ENCODE measurements at regions not wholly inside any gene's neighbourhood (a gene's known extent, or its start where the extent isn't known, plus 50 kb on each side); places are given as distances from the start of the nearest gene placed in this dataset.

DNA sequence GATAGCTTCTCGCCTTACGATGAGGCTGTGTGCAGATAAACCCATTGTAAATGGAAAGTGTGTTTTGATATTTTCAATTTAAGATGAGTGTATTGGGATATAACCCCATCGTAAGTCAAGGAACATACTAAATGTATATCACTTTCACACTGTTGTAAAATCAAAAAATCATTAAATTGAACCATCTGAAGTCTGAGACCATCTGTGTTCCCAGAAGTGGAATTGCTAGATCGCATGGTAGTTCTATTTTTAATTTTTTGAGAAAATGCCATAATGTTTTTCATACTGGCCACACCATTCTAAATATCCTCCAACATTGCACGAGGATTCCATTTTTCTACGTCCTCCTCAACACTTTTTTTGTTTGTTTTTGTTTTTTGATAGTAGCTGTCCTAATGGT is 209.1 kb upstream of the MTPN start:
- no peaks in the 10 kb centered on the region for H3K36me3 ChIP-seq (ENCODE audit: control insufficient read depth in 2 of 3, insufficient read depth in 3 of 3, low read length in 3 of 3)
- H3K27ac Mint-ChIP-seq: no peak overlapping the region

DNA sequence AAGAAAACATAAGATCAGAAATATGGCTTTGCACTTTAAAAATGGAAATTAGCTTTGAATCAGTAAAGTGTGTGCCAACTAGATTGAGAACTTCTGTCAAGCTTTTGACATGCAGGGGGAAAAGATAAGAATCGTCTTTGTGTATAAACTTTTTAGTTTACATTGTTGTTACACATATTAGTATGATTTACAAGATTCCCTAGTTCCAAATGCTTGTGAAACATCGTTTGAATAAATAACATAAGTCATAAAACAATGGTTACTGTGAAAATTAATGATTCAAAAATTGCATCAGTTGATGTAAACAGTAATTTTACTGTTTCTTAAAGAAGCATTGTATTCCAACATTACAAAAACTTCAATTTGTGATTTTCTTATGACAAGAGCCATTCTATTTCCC is 207.6 kb upstream of the MTPN start:
- H3K36me3 Mint-ChIP-seq: peaks cover 0 to 14% (median 0%) of the 10 kb centered on the region in 5 donors
- H3K27ac Mint-ChIP-seq: no peak overlapping the region
- Histone ChIP-seq H3K4me1 (ENCODE audit: control insufficient read depth in 2 of 2, insufficient read depth in 2 of 2, low read length in 2 of 2) (no peaks in the 10 kb centered on the region), H3K36me3 (ENCODE audit: control insufficient read depth in 2 of 3, insufficient read depth in 3 of 3, low read length in 3 of 3) (no peaks in the 10 kb centered on the region), H3K27ac (ENCODE audit: low read depth, low read length) (no peak overlapping the region), H3K9me3 (ENCODE audit: control insufficient read depth in 2 of 3, low read length in 3 of 3) (no peaks in the 10 kb centered on the region), H3K4me3 (ENCODE audit: low read length) (no peak overlapping the region), H3K27me3 (ENCODE audit: control insufficient read depth in 2 of 2, insufficient read depth in 2 of 2, low read length in 2 of 2) (no peaks in the 10 kb centered on the region)
- DNase-seq (no peak), ATAC-seq (no peak)
- H3K27me3 Mint-ChIP-seq: no peaks in the 10 kb centered on the region
- ChIA-PET POLR2A (no interaction called here), CTCF (no interaction called here)
- H3K4me1 Mint-ChIP-seq: peaks cover 0 to 10% (median 0%) of the 10 kb centered on the region in 7 donors
- peaks cover 0 to 11% (median 0%) of the 10 kb centered on the region in 11 donors for H3K9me3 Mint-ChIP-seq
- intact Hi-C loops (cut with micrococcal nuclease): no loop called here
- H3K4me3 Mint-ChIP-seq: no peak overlapping the region

More for the DNA sequence above, 209.1 kb upstream of the MTPN start:
- no peaks in the 10 kb centered on the region for H3K4me1 ChIP-seq (ENCODE audit: control insufficient read depth in 2 of 2, insufficient read depth in 2 of 2, low read length in 2 of 2)
- no peaks in the 10 kb centered on the region for H3K27me3 ChIP-seq (ENCODE audit: control insufficient read depth in 2 of 2, insufficient read depth in 2 of 2, low read length in 2 of 2)
- ATAC-seq (no peak), DNase-seq (no peak)
- H3K4me3 ChIP-seq (ENCODE audit: low read length): no peak overlapping the region
- peaks cover 0 to 14% (median 0%) of the 10 kb centered on the region in 5 donors for H3K36me3 Mint-ChIP-seq
- intact Hi-C loops (cut with micrococcal nuclease): no loop called here
- H3K9me3 ChIP-seq (ENCODE audit: control insufficient read depth in 2 of 3, low read length in 3 of 3): no peaks in the 10 kb centered on the region
- H3K27ac ChIP-seq (ENCODE audit: low read depth, low read length): no peak overlapping the region
- ChIA-PET POLR2A (no interaction called here), CTCF (no interaction called here)
- H3K4me1 Mint-ChIP-seq: peaks cover 0 to 1% (median 0%) of the 10 kb centered on the region in 7 donors
- no peaks in the 10 kb centered on the region for H3K27me3 Mint-ChIP-seq
- no peak overlapping the region for H3K4me3 Mint-ChIP-seq
- H3K9me3 Mint-ChIP-seq: peaks cover 0 to 11% (median 0%) of the 10 kb centered on the region in 11 donors

DNA sequence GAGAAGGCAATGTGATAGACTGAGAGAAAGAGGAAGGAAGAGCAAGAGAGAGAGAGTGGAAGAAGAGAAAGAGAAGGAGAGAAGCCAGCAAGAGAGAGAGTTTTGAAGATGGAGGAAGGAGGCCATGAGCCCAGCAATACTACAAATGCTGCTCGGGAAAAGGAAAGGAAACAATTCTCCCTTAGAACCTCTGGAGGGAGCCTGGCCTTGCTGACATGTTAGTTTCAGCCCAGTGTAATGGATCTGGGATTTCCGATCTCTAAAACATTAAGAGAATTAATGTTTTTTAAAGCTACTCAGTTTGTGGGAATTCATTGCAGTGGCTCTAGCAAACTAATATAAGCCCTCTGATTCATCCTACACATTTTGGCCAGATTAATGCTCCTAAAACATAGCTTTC is 206.8 kb upstream of the MTPN start:
- H3K9me3 ChIP-seq (ENCODE audit: control insufficient read depth in 2 of 3, low read length in 3 of 3): no peaks in the 10 kb centered on the region
- Mint-ChIP-seq H3K27ac (no peak overlapping the region), H3K9me3 (peaks cover 0 to 11% (median 0%) of the 10 kb centered on the region in 11 donors), H3K27me3 (no peaks in the 10 kb centered on the region), H3K4me3 (no peak overlapping the region), H3K36me3 (peaks cover 0 to 14% (median 0%) of the 10 kb centered on the region in 5 donors), H3K4me1 (peaks cover 0 to 18% (median 3%) of the 10 kb centered on the region in 7 donors)
- CTCF ChIA-PET: interaction anchor here (0.6 kb wide), 1 partner anchor 16 kb away, joined by 3 read pairs; no protein-coding TSS in a partner anchor
- H3K36me3 ChIP-seq (ENCODE audit: control insufficient read depth in 2 of 3, insufficient read depth in 3 of 3, low read length in 3 of 3): no peaks in the 10 kb centered on the region
- DNase-seq (no peak), ATAC-seq (no peak)
- intact Hi-C loops (cut with micrococcal nuclease): no loop called here
- no peaks in the 10 kb centered on the region for H3K4me1 ChIP-seq (ENCODE audit: control insufficient read depth in 2 of 2, insufficient read depth in 2 of 2, low read length in 2 of 2)
- no peaks in the 10 kb centered on the region for H3K27me3 ChIP-seq (ENCODE audit: control insufficient read depth in 2 of 2, insufficient read depth in 2 of 2, low read length in 2 of 2)
- H3K4me3 ChIP-seq (ENCODE audit: low read length): no peak overlapping the region
- POLR2A ChIA-PET: no interaction called here
- no peak overlapping the region for H3K27ac ChIP-seq (ENCODE audit: low read depth, low read length)

DNA sequence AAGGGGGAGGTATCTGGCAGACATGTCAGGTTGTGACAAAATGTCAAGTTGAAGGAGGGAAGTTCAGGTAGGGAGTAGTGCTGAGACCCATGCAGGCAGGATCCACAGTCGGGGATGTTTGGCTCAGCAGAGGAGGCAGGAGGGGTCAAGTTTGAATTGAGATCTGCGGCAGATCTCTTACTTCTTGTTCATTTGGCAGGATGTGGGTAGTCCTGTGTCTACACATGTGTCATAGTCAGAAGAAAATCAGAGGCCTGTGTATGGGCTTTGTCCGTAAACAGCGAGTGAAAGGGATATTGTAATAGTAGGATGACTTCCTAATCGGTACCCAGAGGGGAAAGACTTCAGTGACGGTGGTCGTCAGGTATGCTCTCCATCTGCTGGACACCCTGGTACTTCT is 203.8 kb upstream of the MTPN start:
- Mint-ChIP-seq H3K27ac (no peak overlapping the region), H3K4me3 (peak overlapping the region in 1 of 10 donors; percentile 5), H3K9me3 (peaks cover 0 to 11% (median 0%) of the 10 kb centered on the region in 11 donors), H3K27me3 (no peaks in the 10 kb centered on the region), H3K36me3 (peaks cover 0 to 10% (median 0%) of the 10 kb centered on the region in 5 donors), H3K4me1 (peaks cover 0 to 20% (median 5%) of the 10 kb centered on the region in 7 donors)
- H3K27ac ChIP-seq (ENCODE audit: low read depth, low read length): no peak overlapping the region
- intact Hi-C loops (cut with micrococcal nuclease): no loop called here
- H3K27me3 ChIP-seq (ENCODE audit: control insufficient read depth in 2 of 2, insufficient read depth in 2 of 2, low read length in 2 of 2): no peaks in the 10 kb centered on the region
- ATAC-seq (no peak), DNase-seq (no peak)
- H3K4me3 ChIP-seq (ENCODE audit: low read length): no peak overlapping the region
- ChIA-PET POLR2A (no interaction called here), CTCF (no interaction called here)
- no peaks in the 10 kb centered on the region for H3K4me1 ChIP-seq (ENCODE audit: control insufficient read depth in 2 of 2, insufficient read depth in 2 of 2, low read length in 2 of 2)
- H3K36me3 ChIP-seq (ENCODE audit: control insufficient read depth in 2 of 3, insufficient read depth in 3 of 3, low read length in 3 of 3): no peaks in the 10 kb centered on the region
- no peaks in the 10 kb centered on the region for H3K9me3 ChIP-seq (ENCODE audit: control insufficient read depth in 2 of 3, low read length in 3 of 3)

DNA sequence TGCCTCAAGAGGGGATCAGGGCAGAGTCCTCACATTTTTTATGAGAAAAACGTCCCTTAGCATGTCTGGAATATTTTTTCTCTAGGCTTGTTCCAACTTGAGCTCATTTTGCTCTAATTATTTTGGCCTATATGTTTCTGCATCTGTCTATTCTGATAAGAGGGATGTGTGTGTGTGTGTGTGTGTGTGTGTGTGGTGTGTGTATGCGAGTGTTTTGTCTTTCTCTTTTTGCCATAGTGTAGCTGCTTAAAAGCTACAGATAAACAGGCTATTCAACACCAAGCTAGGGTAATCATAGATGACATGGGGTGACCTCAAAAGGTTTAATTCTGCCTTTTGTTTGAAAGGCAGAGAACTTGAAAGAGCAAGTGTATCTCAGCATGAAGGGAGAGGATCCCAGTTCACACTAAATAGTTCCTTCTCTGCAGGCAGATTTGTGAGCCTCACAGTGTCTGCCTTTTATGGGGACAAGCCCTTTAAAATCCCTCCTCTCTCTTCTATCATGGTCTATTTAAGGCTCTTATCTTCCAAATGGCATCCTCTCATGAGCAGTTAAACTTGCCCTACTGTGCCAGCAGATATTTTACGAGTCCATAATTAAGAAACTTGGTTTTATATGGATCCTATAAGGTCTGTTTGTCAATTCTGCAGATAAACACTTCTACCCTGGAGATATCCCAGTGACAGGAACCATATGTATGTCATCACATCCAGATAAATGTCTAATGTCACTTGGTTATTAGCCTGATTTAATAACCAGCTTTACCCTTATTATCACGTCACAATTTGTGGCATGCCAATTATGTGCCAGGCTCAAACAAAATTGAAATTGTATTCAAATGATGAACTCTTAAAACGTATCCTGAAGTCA is 202.9 kb upstream of the MTPN start:
- H3K4me3 Mint-ChIP-seq: no peak overlapping the region
- Histone ChIP-seq H3K27ac (ENCODE audit: low read depth, low read length) (no peak overlapping the region), H3K9me3 (ENCODE audit: control insufficient read depth in 2 of 3, low read length in 3 of 3) (no peaks in the 10 kb centered on the region), H3K4me1 (ENCODE audit: control insufficient read depth in 2 of 2, insufficient read depth in 2 of 2, low read length in 2 of 2) (no peaks in the 10 kb centered on the region), H3K27me3 (ENCODE audit: control insufficient read depth in 2 of 2, insufficient read depth in 2 of 2, low read length in 2 of 2) (no peaks in the 10 kb centered on the region), H3K4me3 (ENCODE audit: low read length) (no peak overlapping the region), H3K36me3 (ENCODE audit: control insufficient read depth in 2 of 3, insufficient read depth in 3 of 3, low read length in 3 of 3) (no peaks in the 10 kb centered on the region)
- no peak for DNase-seq
- POLR2A ChIA-PET: no interaction called here
- intact Hi-C loops (cut with micrococcal nuclease): no loop called here
- CTCF ChIA-PET: no interaction called here
- no peak overlapping the region for H3K27ac Mint-ChIP-seq
- no peaks in the 10 kb centered on the region for H3K27me3 Mint-ChIP-seq
- peaks cover 0 to 11% (median 0%) of the 10 kb centered on the region in 11 donors for H3K9me3 Mint-ChIP-seq
- H3K4me1 Mint-ChIP-seq: peaks cover 0 to 20% (median 5%) of the 10 kb centered on the region in 7 donors
- peaks cover 0 to 10% (median 0%) of the 10 kb centered on the region in 5 donors for H3K36me3 Mint-ChIP-seq
- ATAC-seq: no peak

DNA sequence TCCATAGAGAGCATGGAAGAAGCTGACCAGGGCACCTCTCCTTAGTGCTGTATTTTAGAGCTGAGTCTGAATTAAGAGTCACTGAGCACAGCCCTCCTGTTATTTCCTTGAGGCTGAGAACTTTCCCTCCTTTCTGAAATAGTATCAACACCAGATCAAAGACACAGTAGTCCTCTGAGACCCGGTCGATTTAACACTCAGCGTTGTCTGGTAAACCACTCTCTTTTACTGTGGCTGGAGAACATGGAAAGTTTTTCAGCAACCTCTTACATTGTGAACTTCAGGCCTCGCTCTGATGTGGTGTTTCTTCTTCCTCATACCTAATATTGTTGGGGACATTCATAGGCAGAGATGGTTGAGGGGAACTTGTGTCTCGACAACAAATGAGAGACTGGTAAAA is 202.0 kb upstream of the MTPN start:
- peaks cover 0 to 11% (median 0%) of the 10 kb centered on the region in 11 donors for H3K9me3 Mint-ChIP-seq
- no peaks in the 10 kb centered on the region for H3K4me1 ChIP-seq (ENCODE audit: control insufficient read depth in 2 of 2, insufficient read depth in 2 of 2, low read length in 2 of 2)
- peaks cover 0 to 10% (median 0%) of the 10 kb centered on the region in 5 donors for H3K36me3 Mint-ChIP-seq
- H3K4me1 Mint-ChIP-seq: peaks cover 0 to 20% (median 5%) of the 10 kb centered on the region in 7 donors
- ATAC-seq (no peak), DNase-seq (no peak)
- H3K4me3 Mint-ChIP-seq: peak overlapping the region in 1 of 10 donors; percentile 32
- POLR2A ChIA-PET: no interaction called here
- H3K27me3 Mint-ChIP-seq: no peaks in the 10 kb centered on the region
- no peaks in the 10 kb centered on the region for H3K27me3 ChIP-seq (ENCODE audit: control insufficient read depth in 2 of 2, insufficient read depth in 2 of 2, low read length in 2 of 2)
- H3K4me3 ChIP-seq (ENCODE audit: low read length): no peak overlapping the region
- intact Hi-C loops (cut with micrococcal nuclease): no loop called here
- no peaks in the 10 kb centered on the region for H3K9me3 ChIP-seq (ENCODE audit: control insufficient read depth in 2 of 3, low read length in 3 of 3)
- no peak overlapping the region for H3K27ac ChIP-seq (ENCODE audit: low read depth, low read length)
- CTCF ChIA-PET: no interaction called here
- H3K36me3 ChIP-seq (ENCODE audit: control insufficient read depth in 2 of 3, insufficient read depth in 3 of 3, low read length in 3 of 3): no peaks in the 10 kb centered on the region
- no peak overlapping the region for H3K27ac Mint-ChIP-seq
